ENCODE measurements at regions not wholly inside any gene's neighbourhood (a gene's known extent, or its start where the extent isn't known, plus 50 kb on each side); places are given as distances from the start of the nearest gene placed in this dataset.
"Not testable (repeated sequence)": the region's sequence is repeated elsewhere in the genome, so short reads cannot be mapped to it uniquely, and the experiment has no call there.

DNA sequence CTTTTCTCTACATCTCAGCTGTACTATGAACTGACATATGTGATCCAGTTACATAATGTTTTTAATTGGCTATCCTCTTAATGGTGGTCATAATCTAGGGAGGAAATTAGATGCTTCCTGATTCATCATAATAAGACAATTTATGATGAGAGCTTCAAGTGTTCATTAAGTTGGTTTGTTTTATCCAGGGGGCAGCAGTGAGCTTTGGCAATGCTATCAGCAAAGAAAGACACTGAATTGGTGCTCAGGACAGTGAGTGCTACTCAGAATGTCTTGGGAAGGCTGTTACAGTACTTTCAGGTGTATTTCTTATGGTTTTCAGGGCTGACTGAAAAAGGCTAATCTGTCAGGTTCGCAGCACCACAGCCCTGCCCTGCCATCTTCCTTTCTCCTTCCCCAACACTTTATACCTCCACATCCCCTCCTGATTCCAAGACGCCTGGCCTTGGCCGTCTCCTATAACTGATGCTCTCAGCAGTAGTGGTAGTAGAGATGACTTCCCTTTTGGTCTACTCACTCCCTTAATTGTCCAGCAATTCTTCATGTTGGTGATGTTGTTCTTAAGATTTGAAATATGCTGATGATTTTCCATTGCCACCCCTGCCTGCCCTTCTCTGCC is 67.0 kb upstream of the TNFAIP3 start:
- DNase-seq (ENCODE audit: low read depth in 1 of 2, low spot score in 1 of 2) = peak in 1 of 2 donors; percentile 21

- no peak for DNase-seq (ENCODE audit: low read depth in 1 of 2, low spot score in 1 of 2)
These were observed 66.3 kb upstream of the TNFAIP3 start for GRCh38 chr6:137800762-137801161.

DNA sequence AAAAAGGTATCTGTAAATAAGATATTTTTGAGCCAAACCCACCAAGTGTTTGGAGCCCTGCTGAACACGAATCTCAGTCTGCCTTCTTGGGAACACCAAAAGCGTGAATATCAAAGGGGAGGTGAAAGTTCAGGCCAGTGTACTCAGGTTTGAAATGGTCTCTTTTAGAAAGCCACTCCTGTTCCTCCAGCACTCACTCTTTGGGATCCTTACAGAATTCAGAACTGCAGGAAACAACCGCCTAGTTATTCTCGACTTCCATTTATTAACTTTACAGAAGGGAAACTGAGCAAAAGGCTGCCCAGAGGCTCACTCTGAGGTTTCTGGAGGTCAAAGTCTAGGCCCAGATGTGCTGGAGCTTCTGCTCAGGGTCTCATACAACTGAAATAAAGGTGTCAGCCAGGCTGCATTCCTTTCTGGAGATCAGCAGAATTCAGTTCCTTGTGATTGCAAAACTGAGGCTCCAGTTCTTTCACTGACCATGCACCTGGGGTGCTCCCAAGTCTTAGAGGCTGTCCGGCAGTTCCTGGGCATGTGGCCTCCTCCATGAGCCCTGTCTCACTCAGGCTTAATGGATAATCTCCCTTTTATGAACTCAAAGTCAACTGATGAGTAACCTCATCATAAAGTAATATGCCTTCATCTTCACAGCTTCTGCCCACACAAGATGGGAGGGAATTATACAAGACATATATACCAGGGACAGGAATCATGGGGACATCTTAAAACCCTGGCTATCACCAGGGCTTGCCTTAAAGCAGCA is 65.5 kb upstream of the TNFAIP3 start:
- no peak for DNase-seq (ENCODE audit: low read depth in 1 of 2, low spot score in 1 of 2)

DNA sequence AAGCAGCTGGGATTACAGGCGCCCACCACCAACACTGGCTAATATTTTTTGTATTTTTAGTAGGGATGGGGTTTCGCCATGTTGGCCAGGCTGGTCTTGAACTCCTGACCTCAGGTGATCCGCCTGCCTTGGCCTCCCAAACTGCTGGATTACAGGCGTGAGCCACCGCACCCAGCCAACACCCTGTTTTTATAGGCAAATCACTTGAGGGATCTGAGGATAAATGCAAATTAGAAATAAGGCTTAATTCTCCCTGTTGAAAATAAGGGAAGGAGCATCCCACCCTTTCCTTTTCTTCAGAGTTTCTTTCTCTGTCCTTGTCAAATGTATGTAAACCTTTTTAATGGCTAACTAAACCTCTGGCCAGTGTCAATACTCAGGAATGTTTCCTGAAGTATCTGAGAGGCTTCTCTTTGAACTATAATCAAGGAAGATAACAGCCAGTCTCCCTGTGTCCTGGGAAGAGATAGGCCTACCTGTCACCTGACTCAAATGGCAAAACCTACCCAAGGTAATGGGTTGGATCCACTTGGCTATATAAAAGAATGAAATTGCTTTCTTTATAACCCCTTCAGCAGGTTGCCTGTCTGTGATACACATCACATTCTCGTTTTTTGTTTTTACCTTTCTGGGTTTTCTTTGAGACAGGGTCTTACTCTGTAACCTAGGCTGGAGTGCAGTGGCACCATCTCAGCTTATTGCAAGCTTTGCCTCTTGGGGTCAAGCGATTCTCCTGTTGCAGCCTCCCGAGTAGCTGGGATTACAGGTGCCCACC is 64.5 kb upstream of the TNFAIP3 start:
- no peak for DNase-seq (ENCODE audit: low read depth in 1 of 2, low spot score in 1 of 2)

- DNase-seq (ENCODE audit: low read depth in 1 of 2, low spot score in 1 of 2) = no peak
These were observed 62.4 kb upstream of the TNFAIP3 start for GRCh38 chr6:137804637-137805036.

DNA sequence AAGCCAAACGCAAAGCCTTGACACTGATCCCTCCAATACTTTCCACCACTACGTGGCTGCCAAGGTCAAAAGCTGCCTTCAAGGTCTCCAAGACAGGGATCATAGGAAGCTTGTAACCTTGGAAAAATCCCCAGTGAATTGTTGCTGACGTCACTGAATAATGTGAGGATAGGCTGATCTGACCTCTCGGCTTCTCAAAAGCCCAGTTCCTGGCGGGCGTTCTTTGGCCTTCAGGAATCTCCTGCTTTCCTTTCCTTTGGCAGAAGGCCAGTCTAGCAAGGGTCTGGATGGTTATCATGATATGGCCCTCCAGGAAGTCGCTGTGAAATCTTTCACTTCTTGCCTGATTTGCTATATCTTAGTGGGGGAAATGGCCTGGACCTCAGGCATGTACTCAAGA is 61.4 kb upstream of the TNFAIP3 start:
- DNase-seq (ENCODE audit: low read depth in 1 of 2, low spot score in 1 of 2) = no peak

- no peak for DNase-seq (ENCODE audit: low read depth in 1 of 2, low spot score in 1 of 2)
These were observed 60.0 kb upstream of the TNFAIP3 start for GRCh38 chr6:137806914-137807682.

DNA sequence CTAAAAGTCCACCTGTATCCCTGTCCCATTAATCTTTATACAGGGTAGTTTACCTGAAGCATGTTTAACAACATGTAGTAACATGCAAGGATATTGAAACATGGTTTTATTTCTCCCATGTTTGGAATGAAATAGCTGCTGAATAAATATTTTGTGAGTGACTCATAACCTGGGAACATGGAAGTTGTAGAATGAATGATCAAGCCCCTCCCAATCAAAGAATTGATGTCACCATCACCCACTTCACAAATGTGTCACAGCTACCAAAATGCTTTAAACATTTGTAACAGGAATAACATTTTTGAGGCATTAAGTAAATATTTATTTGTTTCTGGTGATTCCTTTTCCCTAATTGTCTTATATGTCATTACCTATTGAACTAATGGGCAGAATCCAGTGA is 58.9 kb upstream of the TNFAIP3 start:
- DNase-seq (ENCODE audit: low read depth in 1 of 2, low spot score in 1 of 2) = no peak

DNA sequence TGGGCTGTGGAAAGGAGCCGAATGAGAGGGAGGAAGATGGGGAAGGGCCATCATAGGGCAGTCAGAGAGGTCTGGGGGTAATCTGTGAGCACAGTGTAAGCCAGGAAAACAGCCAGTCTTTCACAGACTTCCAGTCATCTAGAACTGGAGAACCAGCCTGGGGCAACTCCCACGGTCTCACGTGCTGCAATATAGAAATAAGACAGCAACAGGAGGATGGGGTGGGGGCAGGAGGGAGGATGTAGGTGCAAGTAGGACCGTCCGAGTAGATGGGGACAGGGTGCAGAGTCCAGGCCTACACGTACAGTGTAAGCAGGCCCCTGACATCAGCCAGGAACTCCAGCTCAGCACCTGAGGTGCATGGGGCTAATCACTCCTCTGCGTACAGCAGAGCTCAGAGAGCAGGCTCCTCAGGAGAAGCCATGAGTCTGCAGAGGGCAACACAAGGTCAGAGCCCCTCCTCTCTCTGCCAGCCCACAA is 58.2 kb upstream of the TNFAIP3 start:
- no peak for DNase-seq (ENCODE audit: low read depth in 1 of 2, low spot score in 1 of 2)

DNA sequence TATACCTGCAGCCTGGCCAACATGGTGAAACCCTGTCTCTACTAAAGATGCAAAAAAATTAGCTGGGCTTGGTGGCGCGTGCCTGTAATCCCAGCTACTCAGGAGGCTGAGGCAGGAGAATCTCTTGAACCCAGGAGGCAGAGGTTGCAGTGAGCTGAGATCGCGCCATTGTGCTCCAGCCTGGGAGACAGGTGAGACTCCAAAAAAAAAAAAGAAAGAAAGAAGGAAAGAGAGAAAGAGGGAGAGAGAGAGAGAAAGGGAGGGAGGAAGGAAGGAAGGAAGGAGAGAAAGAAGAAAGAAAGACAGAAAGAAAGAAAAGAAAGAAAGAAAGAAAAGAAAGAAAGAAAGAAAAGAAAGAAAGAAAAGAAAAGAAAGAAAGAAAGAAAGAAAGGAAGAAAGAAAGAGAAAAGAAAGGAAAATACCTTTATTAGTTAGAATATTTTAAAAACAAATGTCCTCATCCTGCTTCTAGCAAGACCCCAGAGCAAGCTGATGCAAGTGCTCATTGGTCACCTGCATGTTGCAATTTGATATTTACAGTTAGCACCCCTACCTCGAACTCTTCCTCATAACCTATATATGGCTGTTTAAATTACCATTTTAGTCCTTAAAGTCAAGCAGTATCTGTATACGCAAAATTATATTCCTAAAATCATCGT is 57.0 kb upstream of the TNFAIP3 start:
- not testable (repeated sequence) for DNase-seq (ENCODE audit: low read depth in 1 of 2, low spot score in 1 of 2)

- DNase-seq (ENCODE audit: low read depth in 1 of 2, low spot score in 1 of 2) = no peak
These were observed 56.4 kb upstream of the TNFAIP3 start for GRCh38 chr6:137810554-137811120.

DNA sequence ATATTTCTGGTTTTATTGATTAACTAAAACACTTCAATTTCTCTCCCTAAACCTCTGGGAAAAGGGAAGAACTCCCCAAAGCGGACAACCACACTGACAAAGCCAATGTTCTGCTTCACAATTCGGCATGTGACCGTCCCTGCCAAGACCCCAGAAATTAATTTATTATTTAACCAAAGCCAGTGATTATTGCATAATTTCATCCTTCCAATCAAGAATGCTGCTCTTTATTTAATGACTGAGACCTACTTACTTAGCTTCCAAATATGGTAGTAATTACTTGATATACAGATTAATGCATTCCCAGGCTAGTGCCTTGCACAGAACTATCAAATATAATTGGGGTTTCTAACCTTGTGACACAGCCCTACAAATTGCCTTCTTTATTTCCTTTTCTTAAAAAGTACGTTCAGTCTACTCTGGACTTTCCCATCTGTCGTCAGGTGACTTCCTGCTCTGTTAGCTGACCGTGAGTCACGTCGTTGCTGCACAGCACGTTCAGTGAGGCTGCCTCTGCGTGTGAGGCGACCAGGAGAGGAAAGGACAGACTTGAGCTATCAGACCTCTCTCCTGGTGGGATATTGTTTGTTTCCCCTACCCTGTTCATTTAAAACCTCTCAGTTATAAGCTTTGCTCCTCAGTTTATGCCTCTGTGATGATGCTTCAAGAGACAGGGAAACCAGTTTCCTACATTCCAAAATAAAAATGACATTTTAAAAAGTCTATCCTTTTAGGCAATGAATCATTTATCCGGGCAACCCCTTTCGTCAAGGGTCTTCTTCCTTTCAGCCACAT is 55.7 kb upstream of the TNFAIP3 start:
- DNase-seq (ENCODE audit: low read depth in 1 of 2, low spot score in 1 of 2) = peak; percentile 53 to 55

DNA sequence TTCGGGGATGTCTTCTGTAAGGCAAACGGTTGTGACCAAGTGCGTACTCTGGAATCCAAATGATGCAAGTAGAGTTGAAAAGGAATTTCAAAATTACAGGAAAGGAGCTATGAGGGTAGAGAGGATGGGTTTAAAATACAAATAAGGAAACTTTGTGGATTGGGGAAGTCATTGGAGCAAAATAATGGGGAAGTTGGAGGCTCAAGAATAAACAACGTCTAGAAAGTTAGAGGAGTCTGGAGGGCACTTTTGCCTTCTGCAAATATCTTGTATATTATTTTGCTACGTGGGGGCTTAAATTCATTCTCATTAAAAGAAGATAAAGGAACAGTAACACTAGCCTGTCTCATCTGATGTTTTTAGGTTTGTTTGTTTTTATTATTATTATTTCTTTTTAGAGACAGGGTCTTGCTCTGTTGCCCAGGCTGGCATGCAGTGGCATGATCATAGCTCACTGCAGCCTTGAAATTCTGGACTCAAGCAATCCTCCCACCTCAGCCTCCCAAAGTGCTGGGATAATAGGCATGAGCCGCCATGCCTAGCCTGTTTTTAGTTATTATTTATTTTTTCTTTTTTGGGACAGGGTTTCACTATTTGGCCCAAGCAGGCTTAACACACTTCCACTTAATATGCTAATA is 55.0 kb upstream of the TNFAIP3 start:
- DNase-seq (ENCODE audit: low read depth in 1 of 2, low spot score in 1 of 2) = no peak

GRCh38 chr6:137813308-137813970 is 53.6 kb upstream of the TNFAIP3 start:
- DNase-seq (ENCODE audit: low read depth in 1 of 2, low spot score in 1 of 2) = no peak

DNA sequence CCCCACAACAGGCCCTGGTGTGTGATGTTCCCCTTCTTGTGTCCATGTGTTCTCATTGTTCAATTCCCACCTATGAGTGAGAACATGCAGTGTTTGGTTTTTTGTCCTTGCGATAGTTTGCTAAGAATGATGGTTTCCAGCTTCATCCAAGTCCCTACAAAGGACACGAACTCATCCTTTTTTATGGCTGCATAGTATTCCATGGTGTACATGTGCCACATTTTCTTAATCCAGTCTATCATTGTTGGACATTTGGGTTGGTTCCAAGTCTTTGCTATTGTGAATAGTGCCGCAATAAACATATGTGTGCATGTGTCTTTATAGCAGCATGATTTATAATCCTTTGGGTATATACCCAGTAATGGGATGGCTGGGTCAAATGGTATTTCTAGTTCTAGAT is 53.0 kb upstream of the TNFAIP3 start:
- DNase-seq (ENCODE audit: low read depth in 1 of 2, low spot score in 1 of 2) = not testable (repeated sequence)

- DNase-seq (ENCODE audit: low read depth in 1 of 2, low spot score in 1 of 2) = no peak
These were observed 51.4 kb upstream of the TNFAIP3 start for GRCh38 chr6:137815692-137816091.

- DNase-seq (ENCODE audit: low read depth in 1 of 2, low spot score in 1 of 2) = no peak
These were observed 50.9 kb upstream of the TNFAIP3 start for GRCh38 chr6:137816133-137816579.
